ENCODE measurements at regions not wholly inside any gene's neighbourhood (a gene's known extent, or its start where the extent isn't known, plus 50 kb on each side); places are given as distances from the start of the nearest gene placed in this dataset.

- TF ChIP-seq POLR2A (IDR thresholded peaks at IDR 0.05; ENCODE audit: low read length): no peak
- no peak for TF ChIP-seq GATA1 (IDR thresholded peaks at IDR 0.05; ENCODE audit: low read depth, low read length)
- DNase-seq: no peak
These were observed 125.5 kb downstream of the SPTSSA start for GRCh38 chr14:34336501-34336900.

GRCh38 chr14:34335968-34336367, 126.1 kb downstream of the SPTSSA start:
- no peak for DNase-seq
- TF ChIP-seq GATA1 (IDR thresholded peaks at IDR 0.05; ENCODE audit: low read depth, low read length): no peak
- no peak for TF ChIP-seq POLR2A (IDR thresholded peaks at IDR 0.05; ENCODE audit: low read length)

GRCh38 chr14:34334329-34334728, 127.7 kb downstream of the SPTSSA start:
- no peak for DNase-seq
- no peak for TF ChIP-seq GATA1 (IDR thresholded peaks at IDR 0.05; ENCODE audit: low read depth, low read length)
- no peak for TF ChIP-seq POLR2A (IDR thresholded peaks at IDR 0.05; ENCODE audit: low read length)

- DNase-seq: peak; percentile 41 to 67
- TF ChIP-seq GATA1 (IDR thresholded peaks at IDR 0.05; ENCODE audit: low read depth, low read length): no peak
These were observed 130.1 kb downstream of the SPTSSA start for GRCh38 chr14:34331728-34332623.

- DNase-seq: no peak
- no peak for TF ChIP-seq POLR2A (IDR thresholded peaks at IDR 0.05; ENCODE audit: low read length)
- TF ChIP-seq GATA1 (IDR thresholded peaks at IDR 0.05; ENCODE audit: low read depth, low read length): no peak
These were observed 131.2 kb downstream of the SPTSSA start for GRCh38 chr14:34330846-34331245.

GRCh38 chr14:34329301-34329700, 132.7 kb downstream of the SPTSSA start:
- no peak for DNase-seq
- TF ChIP-seq GATA1 (IDR thresholded peaks at IDR 0.05; ENCODE audit: low read depth, low read length): no peak
- no peak for TF ChIP-seq POLR2A (IDR thresholded peaks at IDR 0.05; ENCODE audit: low read length)

GRCh38 chr14:34328178-34328577, 133.9 kb downstream of the SPTSSA start:
- TF ChIP-seq POLR2A (IDR thresholded peaks at IDR 0.05; ENCODE audit: low read length) (no peak), GATA1 (IDR thresholded peaks at IDR 0.05; ENCODE audit: low read depth, low read length) (no peak)
- no peak for DNase-seq

- no peak for DNase-seq
These were observed 136.5 kb downstream of the SPTSSA start for GRCh38 chr14:34325493-34325892.

GRCh38 chr14:34324363-34324795, 137.7 kb downstream of the SPTSSA start:
- DNase-seq: peak; percentile 42 to 64
- TF ChIP-seq POLR2A (IDR thresholded peaks at IDR 0.05; ENCODE audit: low read length): no peak

More at GRCh38 chr14:34325493-34325892, 136.5 kb downstream of the SPTSSA start:
- TF ChIP-seq POLR2A (IDR thresholded peaks at IDR 0.05; ENCODE audit: low read length): no peak
- TF ChIP-seq GATA1 (IDR thresholded peaks at IDR 0.05; ENCODE audit: low read depth, low read length): no peak

GRCh38 chr14:34322940-34323418, 139.1 kb downstream of the SPTSSA start:
- peak; percentile 66 to 83 for DNase-seq
- TF ChIP-seq POLR2A (IDR thresholded peaks at IDR 0.05; ENCODE audit: low read length): no peak
- TF ChIP-seq GATA1 (IDR thresholded peaks at IDR 0.05; ENCODE audit: low read depth, low read length): no peak

- no peak for DNase-seq
- no peak for TF ChIP-seq GATA1 (IDR thresholded peaks at IDR 0.05; ENCODE audit: low read depth, low read length)
- TF ChIP-seq POLR2A (IDR thresholded peaks at IDR 0.05; ENCODE audit: low read length): no peak
These were observed 142.9 kb downstream of the SPTSSA start for GRCh38 chr14:34319140-34319539.

GRCh38 chr14:34318014-34318413, 144.0 kb downstream of the SPTSSA start:
- TF ChIP-seq POLR2A (IDR thresholded peaks at IDR 0.05; ENCODE audit: low read length) (no peak), GATA1 (IDR thresholded peaks at IDR 0.05; ENCODE audit: low read depth, low read length) (no peak)
- no peak for DNase-seq

GRCh38 chr14:34310724-34311123, 151.3 kb downstream of the SPTSSA start:
- TF ChIP-seq POLR2A (IDR thresholded peaks at IDR 0.05; ENCODE audit: low read length): no peak
- no peak for TF ChIP-seq GATA1 (IDR thresholded peaks at IDR 0.05; ENCODE audit: low read depth, low read length)
- DNase-seq: no peak

- no peak for TF ChIP-seq POLR2A (IDR thresholded peaks at IDR 0.05; ENCODE audit: low read length)
- TF ChIP-seq GATA1 (IDR thresholded peaks at IDR 0.05; ENCODE audit: low read depth, low read length): no peak
- no peak for DNase-seq
These were observed 158.2 kb downstream of the SPTSSA start for GRCh38 chr14:34303811-34304210.

- no peak for TF ChIP-seq GATA1 (IDR thresholded peaks at IDR 0.05; ENCODE audit: low read depth, low read length)
- TF ChIP-seq POLR2A (IDR thresholded peaks at IDR 0.05; ENCODE audit: low read length): no peak
- DNase-seq: no peak
These were observed 159.4 kb downstream of the SPTSSA start for GRCh38 chr14:34302654-34303053.
